Activated CD4-positive, CD25-positive, alpha-beta regulatory T cell treated with anti-CD3 and anti-CD28 coated beads, Interleukin-2, amount 50 U/mL, for 24 hours (primary cell): ENCODE measurements at regions not wholly inside any gene's neighbourhood (a gene's known extent, or its start where the extent isn't known, plus 50 kb on each side); places are given as distances from the start of the nearest gene placed in this dataset.
"Not testable (repeated sequence)": the region's sequence is repeated elsewhere in the genome, so short reads cannot be mapped to it uniquely, and the experiment has no call there.

Source experiments
- ATAC-seq, 2 donors: fragments of 150-1000 bp; cut with Tn5 transposase; one replicate each; pipeline ENCODE4 v1.10.0; 2021; ENCODE audit warnings: mild to moderate bottlenecking in 1 of 2, moderate library complexity in 1 of 2

GRCh38 chr15:31433091-31433490, 106.5 kb downstream of the KLF13 start:
- ATAC-seq, result no peak

- no peak for ATAC-seq
These were observed 106.9 kb downstream of the KLF13 start for GRCh38 chr15:31433574-31433973.

DNA sequence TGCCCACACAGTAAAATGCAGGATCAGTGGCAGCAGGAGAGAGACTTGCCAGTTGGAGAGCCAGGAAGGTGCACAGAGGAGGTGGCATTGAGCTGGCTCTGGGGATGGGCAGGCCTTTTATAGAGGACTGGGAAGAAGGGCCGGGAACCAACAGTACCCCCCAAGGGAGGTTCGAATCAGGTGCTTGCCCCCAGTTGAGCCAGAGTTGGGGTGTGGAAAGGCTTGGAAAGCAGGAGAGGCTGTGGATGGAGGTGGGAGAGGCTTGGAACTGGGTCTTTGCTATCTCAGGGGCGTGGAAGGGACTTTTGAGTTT, 107.6 kb downstream of the KLF13 start:
- no peak for ATAC-seq

DNA sequence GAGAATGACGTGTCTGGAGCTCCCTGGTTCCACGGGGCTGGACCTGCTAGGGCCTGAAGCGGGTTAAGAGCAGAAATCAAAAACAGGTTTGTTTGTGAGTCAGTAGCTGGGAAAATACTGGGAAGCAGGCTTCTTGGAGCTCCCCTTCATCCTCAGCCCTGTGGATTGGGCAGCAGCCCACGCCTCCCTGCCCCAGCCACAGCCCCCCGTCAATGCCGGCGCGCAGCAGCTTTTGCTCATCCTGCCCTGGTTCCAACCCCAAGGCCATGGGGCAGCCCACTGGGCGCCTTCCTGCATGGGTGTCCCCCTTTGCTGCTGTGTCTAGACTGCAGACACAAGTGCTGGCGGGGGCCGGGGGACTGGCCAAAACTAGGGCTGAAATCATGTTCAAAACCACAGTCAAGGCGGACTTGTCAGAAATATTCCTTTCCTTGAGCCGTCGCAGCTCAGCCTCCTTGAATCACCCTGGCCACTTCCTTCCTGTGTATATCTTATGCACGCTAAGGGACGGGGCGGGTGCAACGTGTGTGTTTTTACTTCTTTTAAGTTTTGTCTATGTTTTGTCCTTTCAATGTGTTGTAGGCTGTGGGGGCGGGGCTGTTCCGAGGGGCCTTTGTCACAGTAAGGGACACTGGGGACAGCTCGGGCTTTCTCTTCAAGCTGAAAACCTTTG, 108.1 kb downstream of the KLF13 start:
- peak; percentile 66 to 75 for ATAC-seq

DNA sequence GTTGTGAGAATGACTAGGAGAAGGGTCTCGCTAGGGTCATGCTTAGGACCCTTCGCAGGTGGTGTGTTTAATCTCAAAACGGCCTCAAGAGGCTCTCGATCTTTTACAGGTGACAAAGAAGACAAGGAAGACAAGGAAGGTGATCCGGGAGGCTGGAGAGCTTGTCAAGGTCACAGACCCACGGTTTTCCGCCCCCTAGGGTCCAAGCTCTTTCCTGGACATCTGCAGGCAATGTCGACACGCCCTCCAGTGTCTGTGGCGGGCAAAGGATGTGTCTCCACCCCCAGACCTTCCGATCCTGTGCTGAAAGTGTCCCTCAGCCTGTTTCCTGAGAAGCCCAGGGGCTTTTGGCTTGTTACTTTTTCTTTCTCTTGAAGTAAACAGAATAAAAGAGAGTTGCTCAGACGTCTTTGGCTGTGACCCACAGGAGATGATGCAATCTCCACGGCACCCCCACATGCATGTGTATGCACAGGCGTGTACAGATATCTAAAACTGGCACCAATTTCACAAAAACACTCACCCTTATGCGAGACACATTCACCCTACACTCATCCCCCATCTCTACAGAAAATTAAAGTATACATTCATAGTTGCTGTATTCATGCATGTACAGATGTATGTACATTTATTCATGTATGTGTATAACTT, 108.8 kb downstream of the KLF13 start:
- ATAC-seq, result peak; percentile 71 to 74

- ATAC-seq, result no peak
These were observed 109.4 kb downstream of the KLF13 start for GRCh38 chr15:31435912-31436628.

DNA sequence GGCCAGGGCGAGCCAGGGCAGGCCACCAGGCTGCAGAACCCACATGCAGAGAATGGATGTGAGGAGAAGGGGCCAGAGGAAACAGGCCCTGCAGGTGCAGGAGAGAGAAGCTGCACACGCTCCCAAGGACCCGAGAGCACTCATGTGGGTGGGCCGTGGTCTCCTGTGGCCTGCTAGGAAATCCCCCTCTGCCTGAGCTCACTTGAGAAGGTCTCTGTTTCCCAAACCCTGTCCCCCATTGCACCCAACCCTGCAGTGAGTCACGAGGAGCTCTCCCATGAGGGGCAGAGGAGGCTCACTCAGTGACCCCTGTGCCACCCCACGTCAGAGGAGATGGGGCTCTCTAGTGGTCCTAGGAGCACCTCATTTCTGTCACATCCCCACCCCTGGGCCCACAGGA, 111.1 kb downstream of the KLF13 start:
- peak; percentile 5 to 7 for ATAC-seq

DNA sequence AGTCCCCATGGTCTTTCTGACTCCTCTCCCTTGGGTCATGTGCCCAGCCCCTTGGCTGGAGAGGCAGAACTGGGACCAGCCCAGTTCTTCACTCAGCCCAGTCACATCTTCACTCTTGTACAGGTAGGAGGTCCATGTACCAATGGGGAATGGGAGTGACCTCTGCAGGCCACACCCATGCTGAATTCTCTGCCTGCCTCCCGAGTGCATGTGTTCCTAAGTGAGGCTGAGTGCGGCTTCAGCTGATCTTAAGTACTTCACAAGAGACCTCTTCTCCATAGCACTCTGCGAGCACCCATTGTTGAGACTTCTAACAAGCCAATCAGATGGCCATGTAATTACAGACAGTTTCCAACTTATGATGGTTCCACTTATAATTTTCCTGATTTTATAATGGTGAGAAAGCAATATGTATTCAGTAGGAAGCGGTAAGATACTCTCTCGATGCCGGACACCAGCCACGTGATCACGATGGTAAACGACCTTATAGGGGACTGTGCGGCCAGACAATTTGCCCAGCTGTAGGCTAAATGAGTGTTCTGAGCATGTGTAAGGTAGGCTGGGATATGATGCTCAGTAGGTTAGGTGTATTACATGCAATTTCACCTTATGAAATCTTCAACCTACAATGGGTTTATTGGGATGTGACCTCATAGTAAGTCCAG, 112.1 kb downstream of the KLF13 start:
- ATAC-seq, result no peak

- no peak for ATAC-seq
These were observed 112.7 kb downstream of the KLF13 start for GRCh38 chr15:31439328-31439727.

- not testable (repeated sequence) for ATAC-seq
These were observed 113.6 kb downstream of the KLF13 start for GRCh38 chr15:31440216-31440615.

DNA sequence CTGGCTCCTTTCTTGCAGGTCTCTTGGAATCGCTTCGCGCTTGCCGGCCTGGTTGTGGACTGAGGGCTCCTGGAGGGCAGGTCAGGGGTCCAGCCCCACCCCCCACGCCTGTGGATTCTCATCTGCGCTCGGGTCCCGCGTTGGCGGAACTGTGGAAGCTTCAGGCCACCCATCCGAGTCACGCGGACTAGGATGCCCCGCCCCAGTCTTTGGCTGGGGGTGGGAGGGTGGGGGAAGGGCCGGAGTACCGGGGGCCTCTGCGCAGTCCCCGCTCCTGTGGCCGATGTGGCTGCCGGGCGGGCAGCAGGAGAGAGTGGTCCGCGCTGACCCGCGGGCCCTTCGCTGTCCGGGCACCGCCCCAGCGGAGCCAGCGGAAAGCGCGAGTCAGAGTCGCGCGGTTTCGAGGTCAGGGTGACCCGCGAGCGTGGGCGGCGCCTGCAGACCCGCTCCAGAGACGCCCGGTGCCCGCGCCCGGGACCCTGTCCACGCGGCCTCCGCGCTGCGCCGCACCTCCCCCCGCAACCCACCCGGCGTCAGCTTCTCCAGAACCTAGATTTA, 114.2 kb downstream of the KLF13 start:
- peak in 1 of 2 donors; percentile 19 for ATAC-seq

DNA sequence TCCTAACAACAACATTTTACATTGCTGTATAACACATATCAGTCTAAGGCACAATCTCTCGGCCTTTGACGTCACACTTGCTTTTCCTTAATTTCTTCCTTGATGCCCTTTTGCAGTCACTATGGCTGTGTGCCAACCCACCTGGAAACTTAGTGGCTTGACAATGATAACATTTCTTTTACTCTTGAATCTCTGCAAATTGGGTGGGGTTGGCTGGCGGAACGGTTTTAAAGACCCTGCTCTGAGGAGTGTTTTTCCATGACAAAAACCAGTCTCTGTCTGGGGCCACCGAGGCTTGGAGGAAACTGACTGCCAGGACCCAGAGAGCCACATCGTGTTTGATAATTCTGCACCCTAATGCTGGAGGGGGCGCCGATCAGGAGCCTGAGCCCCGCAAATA, 115.6 kb downstream of the KLF13 start:
- no peak for ATAC-seq

DNA sequence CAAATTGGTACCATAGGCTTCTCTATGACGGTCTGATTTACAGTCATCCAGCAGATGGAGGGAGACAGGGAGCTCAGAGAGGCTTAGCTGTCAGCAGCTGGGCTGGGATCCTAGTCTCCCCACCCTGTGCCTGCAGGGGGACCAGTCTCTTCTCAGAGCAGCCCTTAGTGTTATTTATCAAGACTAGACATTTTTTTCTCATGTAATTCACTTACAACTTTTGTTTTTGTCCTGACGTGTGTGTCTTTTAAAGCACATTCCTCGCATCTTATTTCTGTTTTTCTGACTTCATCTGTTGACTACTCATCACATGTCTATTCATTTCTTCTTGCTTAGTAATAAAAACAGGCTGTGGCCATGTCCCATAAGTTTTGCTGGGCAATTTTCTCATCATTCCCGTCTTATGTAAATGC, 116.1 kb downstream of the KLF13 start:
- ATAC-seq, result no peak

- peak in 1 of 2 donors; percentile 45 for ATAC-seq
These were observed 118.2 kb downstream of the KLF13 start for GRCh38 chr15:31444844-31445243.

GRCh38 chr15:31446546-31446945, 119.9 kb downstream of the KLF13 start:
- no peak for ATAC-seq

GRCh38 chr15:31447931-31448634, 121.4 kb downstream of the KLF13 start:
- ATAC-seq, result no peak

DNA sequence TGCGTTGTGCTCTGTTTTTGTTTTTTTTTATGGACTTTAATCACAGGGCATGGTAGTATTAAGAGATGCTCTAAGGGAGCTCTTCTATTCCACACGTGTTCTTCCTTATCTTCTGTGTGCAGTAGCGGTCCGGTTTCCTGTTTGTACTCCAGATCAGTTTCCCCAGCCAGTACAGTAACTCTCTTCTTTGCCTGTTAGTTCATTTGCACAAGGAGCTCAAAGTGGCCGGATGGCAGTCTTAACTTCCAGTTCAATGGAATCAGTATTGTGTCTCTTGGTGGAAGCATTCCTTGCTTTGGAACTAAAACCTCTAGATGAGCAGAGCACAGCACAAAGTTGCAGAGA, 122.0 kb downstream of the KLF13 start:
- ATAC-seq, result no peak

- no peak for ATAC-seq
These were observed 126.2 kb downstream of the KLF13 start for GRCh38 chr15:31452595-31453557.

- no peak for ATAC-seq
These were observed 127.1 kb downstream of the KLF13 start for GRCh38 chr15:31453558-31454318.

DNA sequence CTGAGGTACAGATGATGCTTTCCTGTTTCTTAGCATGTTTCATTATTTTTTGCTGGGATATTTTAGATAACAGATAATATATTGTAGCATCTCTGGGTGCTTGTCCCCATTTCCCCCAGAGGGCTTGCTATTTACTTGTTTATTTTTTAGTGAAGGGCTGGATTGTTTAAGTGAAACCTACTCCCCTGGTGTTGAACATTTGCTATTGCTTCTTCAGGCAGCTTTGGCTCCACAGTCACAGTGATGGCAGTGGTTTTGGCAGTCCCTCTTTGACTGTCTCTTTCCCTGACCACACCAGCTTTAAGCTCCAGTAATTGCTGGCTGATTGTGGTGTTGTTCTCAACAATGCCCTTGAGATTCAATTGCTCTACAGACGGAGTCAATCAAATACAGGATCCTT, 128.9 kb downstream of the KLF13 start:
- ATAC-seq, result no peak
